Right ventricle myocardium inferior (tissue), 1 donor: ENCODE measurements at regions not wholly inside any gene's neighbourhood (a gene's known extent, or its start where the extent isn't known, plus 50 kb on each side); places are given as distances from the start of the nearest gene placed in this dataset.
"Not testable (repeated sequence)": the region's sequence is repeated elsewhere in the genome, so short reads cannot be mapped to it uniquely, and the experiment has no call there.

Experiments
- ATAC-seq: fragments of 200-7000 bp; cut with Tn5 transposase; one replicate; pipeline ENCODE4 v1.9.1; 2020; ENCODE audit warnings: mild to moderate bottlenecking, moderate library complexity
- DNase-seq: peaks from one replicate; pipeline ENCODE4 v3.0.0; 2021; ENCODE audit errors: missing footprints
- intact Hi-C: fragments of 100-400 bp; cut with DNase I; formaldehyde crosslinking; loops from one replicate; pipeline ENCODE4 v1.11.0; 2022
- donor health status: DM: no; HTN: yes; CAD: no; lungs with severe emphysema.

- intact Hi-C loops, DNase-seq, ATAC-seq: not testable (repeated sequence)
These were observed 63.8 kb downstream of the CLEC18A start for GRCh38 chr16:70014915-70015314.

DNA sequence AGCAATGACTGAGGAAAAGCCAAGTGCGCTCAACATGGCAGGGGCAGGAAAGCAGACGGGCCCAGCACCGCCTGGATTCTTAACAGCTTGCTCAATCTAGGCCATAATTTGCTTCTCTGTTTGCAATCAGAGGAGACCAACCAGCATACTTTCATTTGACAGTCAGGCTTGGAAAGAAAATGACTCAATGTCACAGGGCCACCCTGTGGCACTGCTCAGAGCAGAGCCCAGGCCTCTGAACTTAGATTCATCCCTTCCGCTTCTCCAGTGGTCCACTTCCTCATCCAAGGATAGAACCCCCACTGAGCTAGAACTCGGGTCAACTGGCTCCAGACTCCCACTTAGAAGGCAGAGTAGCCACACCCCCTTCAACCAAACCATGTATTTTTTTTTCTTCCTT lies 65.6 kb downstream of the CLEC18A start:
- DNase-seq, ATAC-seq, intact Hi-C loops: not testable (repeated sequence)

DNA sequence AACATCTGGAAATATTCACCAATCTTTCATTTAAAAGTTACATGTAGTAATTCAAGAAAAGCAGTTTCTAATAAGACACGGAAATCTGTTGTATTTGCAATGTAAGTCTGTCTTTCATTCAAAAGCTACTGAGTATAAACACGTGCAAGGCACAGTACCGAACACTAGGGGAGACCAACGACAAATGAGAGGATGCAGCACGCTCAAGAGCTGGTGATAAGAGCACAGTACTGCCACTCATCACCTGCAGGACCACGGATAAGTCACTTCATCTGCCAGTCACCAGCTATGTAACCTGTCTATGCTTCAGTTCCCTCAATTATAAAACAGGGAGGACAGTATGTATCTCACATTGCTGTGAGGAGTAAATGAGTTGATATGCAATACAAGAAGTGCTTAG lies 67.1 kb downstream of the CLEC18A start:
- peak; percentile 83 for ATAC-seq
- intact Hi-C loops = no loop called here
- DNase-seq = no peak

DNA sequence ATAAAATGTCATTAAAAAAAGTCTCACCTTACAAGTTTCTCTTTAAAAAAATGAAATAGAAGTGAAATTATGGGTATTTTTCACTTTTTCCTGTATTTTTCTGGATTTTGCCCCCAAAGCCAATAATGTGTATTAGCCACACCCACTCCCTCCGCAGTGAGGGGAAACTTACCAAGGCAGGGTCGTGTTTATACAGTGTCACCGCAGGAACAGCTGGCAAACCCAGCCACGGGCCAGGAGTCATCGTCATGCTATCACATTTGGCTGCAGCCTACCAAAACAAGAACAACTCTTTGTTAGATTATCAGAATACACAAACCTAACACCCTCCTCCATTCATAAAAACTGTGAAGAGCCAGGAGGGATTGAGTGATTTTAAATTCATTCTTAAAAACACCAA lies 72.1 kb downstream of the CLEC18A start:
- intact Hi-C loops, DNase-seq: not testable (repeated sequence)
- peak; percentile 74 for ATAC-seq

- intact Hi-C loops, DNase-seq, ATAC-seq: not testable (repeated sequence)
These were observed 72.8 kb downstream of the CLEC18A start for GRCh38 chr16:70023956-70024355.

- intact Hi-C loops, ATAC-seq, DNase-seq: not testable (repeated sequence)
These were observed 75.2 kb downstream of the CLEC18A start for GRCh38 chr16:70026165-70026854.

DNA sequence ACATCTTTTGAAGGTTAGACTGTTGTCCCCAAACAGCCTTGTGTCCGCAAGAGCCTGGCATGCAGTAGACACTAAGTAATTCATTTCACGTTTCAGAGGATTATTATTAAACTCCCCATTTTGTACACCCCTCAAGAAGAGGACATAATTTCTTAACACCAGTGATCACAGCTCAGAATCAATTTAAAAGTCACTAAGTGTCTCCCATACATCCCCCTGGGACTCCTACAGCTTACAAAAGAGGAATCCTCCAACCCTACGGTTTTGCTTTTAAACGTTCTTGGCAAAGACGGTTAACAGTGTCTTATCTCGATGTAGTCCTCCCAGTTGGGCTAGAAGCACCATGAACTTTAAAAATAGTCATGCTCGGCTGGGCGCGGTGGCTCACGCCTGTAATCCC lies 81.2 kb upstream of the PDPR start:
- intact Hi-C loops, ATAC-seq, DNase-seq: not testable (repeated sequence)

- intact Hi-C loops, ATAC-seq, DNase-seq: not testable (repeated sequence)
These were observed 76.2 kb upstream of the PDPR start for GRCh38 chr16:70037913-70038312.

DNA sequence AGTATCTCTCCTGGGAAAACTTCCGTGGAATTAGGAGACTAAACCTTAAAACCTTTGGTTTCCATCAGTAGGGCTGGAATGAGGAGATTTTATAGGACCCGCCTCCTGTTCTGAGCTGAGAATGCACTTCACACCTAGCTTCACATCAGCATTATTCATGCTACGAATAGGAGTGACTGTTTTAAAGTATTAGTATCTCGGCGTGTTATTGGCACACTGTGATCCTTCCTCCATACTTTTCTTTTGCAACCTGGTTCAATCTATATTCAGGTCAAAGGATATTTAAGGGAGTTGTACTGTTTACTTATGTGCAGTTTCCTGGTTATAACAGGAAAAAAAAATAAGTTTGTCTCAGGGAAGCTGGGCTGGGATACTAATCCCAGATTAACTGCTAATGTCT lies 73.6 kb upstream of the PDPR start:
- ATAC-seq, DNase-seq, intact Hi-C loops: not testable (repeated sequence)

- not testable (repeated sequence) for DNase-seq, ATAC-seq
These were observed 70.5 kb upstream of the PDPR start for GRCh38 chr16:70043538-70044067.

DNA sequence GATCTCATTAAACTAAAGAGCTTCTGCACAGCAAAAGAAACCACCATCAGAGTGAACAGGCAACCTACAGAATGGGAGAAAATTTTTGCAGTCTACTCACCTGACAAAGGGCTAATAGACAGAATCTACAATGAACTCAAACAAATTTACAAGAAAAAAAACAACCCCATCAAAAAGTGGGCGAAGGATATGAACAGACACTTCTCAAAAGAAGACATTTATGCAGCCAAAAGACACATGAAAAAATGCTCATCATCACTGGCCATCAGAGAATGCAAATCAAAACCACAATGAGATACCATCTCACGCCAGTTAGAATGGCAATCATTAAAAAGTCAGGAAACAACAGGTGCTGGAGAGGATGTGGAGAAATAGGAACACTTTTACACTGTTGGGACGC lies 67.6 kb upstream of the PDPR start:
- intact Hi-C loops, ATAC-seq, DNase-seq: not testable (repeated sequence)

More at GRCh38 chr16:70043538-70044067, 70.5 kb upstream of the PDPR start:
- intact Hi-C loops = not testable (repeated sequence)

DNA sequence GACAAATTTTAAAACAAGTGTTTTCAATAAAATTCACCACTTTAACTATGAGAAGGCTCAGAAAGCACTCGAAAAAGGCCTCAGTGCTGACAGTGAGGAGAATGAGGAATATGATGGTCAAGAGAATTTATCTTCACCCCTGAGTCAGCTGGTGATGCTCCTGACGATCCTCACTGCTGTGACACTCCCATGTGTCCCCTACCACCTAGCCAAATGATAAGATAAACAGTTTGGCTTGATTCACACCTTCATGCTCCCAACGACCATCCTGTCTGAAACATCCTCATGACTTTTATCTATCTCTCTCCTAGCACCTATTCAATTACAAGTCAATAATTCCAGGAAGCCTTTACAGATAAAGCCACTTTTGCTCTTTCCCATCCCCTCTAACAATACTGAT lies 66.0 kb upstream of the PDPR start:
- intact Hi-C loops, ATAC-seq, DNase-seq: not testable (repeated sequence)

DNA sequence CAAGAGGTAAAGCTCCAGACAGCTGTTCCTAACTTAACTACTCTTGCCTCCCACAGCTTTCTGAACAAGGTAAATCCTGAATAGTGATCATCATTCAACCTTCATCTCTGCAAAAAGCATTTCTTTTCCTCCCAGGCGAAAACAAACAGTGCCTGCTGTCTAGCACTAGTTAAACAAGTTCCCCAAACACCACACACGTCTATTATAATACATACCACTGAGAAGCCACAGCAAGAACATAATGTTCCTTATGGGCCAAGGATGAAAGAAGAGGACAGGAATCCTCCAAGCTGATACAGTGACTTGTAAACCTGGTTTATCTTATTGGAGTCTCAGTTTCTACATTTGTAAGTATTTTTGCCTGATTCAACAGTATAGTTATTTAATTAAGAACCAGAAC lies 56.1 kb upstream of the PDPR start:
- intact Hi-C loops, DNase-seq, ATAC-seq: not testable (repeated sequence)

- DNase-seq, ATAC-seq, intact Hi-C loops: not testable (repeated sequence)
These were observed 54.7 kb upstream of the PDPR start for GRCh38 chr16:70059429-70059828.

DNA sequence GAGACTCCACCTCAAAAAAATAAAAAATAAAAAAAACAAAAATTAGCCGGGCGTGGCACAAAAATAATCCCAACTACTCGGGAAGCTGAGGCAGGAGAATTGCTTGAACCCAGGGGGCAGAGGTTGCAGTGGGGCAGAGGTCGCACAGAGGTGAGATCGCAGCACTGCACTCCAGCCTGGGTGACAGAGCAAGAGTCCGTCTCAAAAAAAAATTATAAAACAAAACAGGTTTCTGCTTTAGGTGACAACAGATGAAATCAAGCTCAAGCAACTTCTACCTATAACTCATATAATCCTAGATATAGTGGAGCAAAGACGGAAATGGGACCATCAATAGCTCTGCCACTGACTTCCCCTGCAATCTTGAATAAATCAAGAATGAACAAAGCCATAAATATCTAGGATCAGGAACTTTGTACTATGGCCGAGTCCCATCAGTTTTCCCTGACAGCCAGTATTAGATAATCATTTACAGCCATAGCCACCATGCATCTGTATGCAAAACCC lies 53.6 kb upstream of the PDPR start:
- intact Hi-C loops, DNase-seq, ATAC-seq: not testable (repeated sequence)

GRCh38 chr16:70061671-70062218 lies 52.4 kb upstream of the PDPR start:
- DNase-seq, ATAC-seq, intact Hi-C loops: not testable (repeated sequence)

DNA sequence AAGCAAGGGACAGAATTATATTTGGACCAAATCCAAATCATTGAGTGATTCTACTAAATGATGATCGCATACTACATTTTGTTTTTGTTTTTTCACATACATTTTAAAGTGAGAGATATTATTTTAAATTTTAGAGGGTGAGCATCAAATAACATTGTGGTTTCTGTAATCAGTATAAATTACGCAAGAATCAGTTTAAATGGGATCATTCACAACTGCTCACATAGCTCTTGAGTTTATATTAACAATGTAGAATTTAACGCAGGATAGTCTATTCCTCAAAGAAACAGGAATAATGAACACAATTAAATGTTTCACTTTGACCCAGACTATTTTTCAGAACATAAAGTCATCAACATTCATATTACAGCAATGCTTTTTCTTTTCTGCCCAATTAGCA lies 51.2 kb upstream of the PDPR start:
- intact Hi-C loops, DNase-seq, ATAC-seq: not testable (repeated sequence)
